Neural cell (in vitro differentiated cells): ENCODE measurements at regions not wholly inside any gene's neighbourhood (a gene's known extent, or its start where the extent isn't known, plus 50 kb on each side); places are given as distances from the start of the nearest gene placed in this dataset.
"Not testable (repeated sequence)": the region's sequence is repeated elsewhere in the genome, so short reads cannot be mapped to it uniquely, and the experiment has no call there.

Source experiments
- H2AFZ ChIP-seq: fragments of 200-600, 300-800 bp; sonication (generic), shearing (Covaris generic); 2 replicates; pipeline ENCODE4 v1.6.0; 2014; ENCODE audit warnings: low read depth, mild to moderate bottlenecking, antibody characterized with exemption, low read length, moderate library complexity
- H3F3A ChIP-seq: fragments of 200-600 bp; shearing (Covaris generic); 2 replicates; pipeline ENCODE4 v1.6.1; 2016; ENCODE audit warnings: mild to moderate bottlenecking, moderate library complexity, mixed read lengths, antibody characterized with exemption, low read length; ENCODE audit not compliant: insufficient read depth, poor library complexity, severe bottlenecking
- H3K27ac ChIP-seq: fragments of 200-600, 300-800 bp; sonication (generic), shearing (Covaris generic); 2 replicates; pipeline ENCODE4 v1.5.1; 2014; ENCODE audit warnings: mild to moderate bottlenecking, low read length, moderate library complexity
- H3K27me3 ChIP-seq: fragments of 300-800, 200-600 bp; sonication (generic), shearing (Covaris generic); 2 replicates; pipeline ENCODE4 v1.6.0; 2014; ENCODE audit warnings: mild to moderate bottlenecking, low read depth, low read length, moderate library complexity; ENCODE audit not compliant: insufficient read depth
- H3K36me3 ChIP-seq: fragments of 300-800, 200-600 bp; sonication (generic), shearing (Covaris generic); 2 replicates; pipeline ENCODE4 v1.5.1; 2014; ENCODE audit warnings: mild to moderate bottlenecking, antibody characterized with exemption, low read length, moderate library complexity; ENCODE audit not compliant: insufficient read depth
- H3K4me2 ChIP-seq: fragments of 300-800, 200-600 bp; sonication (generic), shearing (Covaris generic); 2 replicates; pipeline ENCODE4 v1.6.0; 2014; ENCODE audit warnings: mild to moderate bottlenecking, low read length
- H3K4me3 ChIP-seq: fragments of 300-800, 200-600 bp; sonication (generic), shearing (Covaris generic); 2 replicates; pipeline ENCODE4 v1.5.1; 2014; ENCODE audit warnings: mild to moderate bottlenecking, low read length, moderate library complexity
- H3K79me2 ChIP-seq: fragments of 200-600 bp; shearing (Covaris generic); replicated peaks from 2 replicates; pipeline ENCODE4 v1.6.0; 2014; ENCODE audit warnings: mild to moderate bottlenecking, low read length, moderate library complexity; ENCODE audit not compliant: insufficient read depth
- H3K9ac ChIP-seq: fragments of 300-800, 200-600 bp; sonication (generic), shearing (Covaris generic); 2 replicates; pipeline ENCODE4 v1.6.1; 2016; ENCODE audit warnings: mild to moderate bottlenecking, low read length, mixed read lengths
- H3K9me2 ChIP-seq: fragments of 200-600 bp; shearing (Covaris generic); 2 replicates; pipeline ENCODE4 v1.6.1; 2016; ENCODE audit warnings: mild to moderate bottlenecking, low read length, mixed read lengths; ENCODE audit not compliant: insufficient read depth
- H3K9me3 ChIP-seq: fragments of 200-600, 300-800 bp; sonication (generic), shearing (Covaris generic); 2 replicates; pipeline ENCODE4 v1.6.1; 2016; ENCODE audit warnings: mild to moderate bottlenecking, mixed run types, low read length, moderate library complexity, mixed read lengths
- H4K20me1 ChIP-seq: fragments of 200-600 bp; shearing (Covaris generic); 2 replicates; pipeline ENCODE4 v1.6.1; 2016; ENCODE audit warnings: mild to moderate bottlenecking, mixed run types; ENCODE audit not compliant: insufficient read depth
- CTCF ChIP-seq: fragments of 450-650 bp; IDR thresholded peaks from 2 replicates; pipeline ENCODE4 v1.5.1; 2014; ENCODE audit warnings: antibody characterized with exemption, mild to moderate bottlenecking, moderate library complexity; ENCODE audit not compliant: poor library complexity, severe bottlenecking
- EP300 ChIP-seq: fragments of 450-650 bp; conservative IDR thresholded peaks from 2 replicates; pipeline ENCODE4 v1.6.1; 2014; ENCODE audit warnings: antibody characterized with exemption, mild to moderate bottlenecking, moderate library complexity; ENCODE audit not compliant: poor library complexity, severe bottlenecking
- EZH2 ChIP-seq: fragments of 200-600, 300-800 bp; shearing (Covaris generic), sonication (generic); IDR thresholded peaks from 2 replicates; pipeline ENCODE4 v1.6.1; 2014; ENCODE audit warnings: antibody characterized with exemption, low read length, borderline replicate concordance, mild to moderate bottlenecking; ENCODE audit not compliant: insufficient read depth, poor library complexity, severe bottlenecking
- MXI1 ChIP-seq: fragments of 450-650 bp; conservative IDR thresholded peaks from 2 replicates; pipeline ENCODE4 v1.6.1; 2014; ENCODE audit warnings: antibody characterized with exemption, mild to moderate bottlenecking; ENCODE audit not compliant: poor library complexity, severe bottlenecking
- POLR2AphosphoS5 ChIP-seq: IDR thresholded peaks from 2 replicates; pipeline ENCODE4 v1.6.1; 2012
- RAD21 ChIP-seq: fragments of 450-650 bp; conservative IDR thresholded peaks from 2 replicates; pipeline ENCODE4 v1.6.1; 2014; ENCODE audit warnings: antibody characterized with exemption, mild to moderate bottlenecking, moderate library complexity
- REST ChIP-seq: IDR thresholded peaks from 2 replicates; pipeline ENCODE4 v1.6.1; 2012; ENCODE audit warnings: borderline replicate concordance
- SMC3 ChIP-seq: fragments of 450-650 bp; conservative IDR thresholded peaks from 2 replicates; pipeline ENCODE4 v1.6.1; 2014; ENCODE audit warnings: antibody characterized with exemption, mild to moderate bottlenecking, moderate library complexity; ENCODE audit not compliant: poor library complexity
- TAF1 ChIP-seq: IDR thresholded peaks from 2 replicates; pipeline ENCODE4 v1.6.1; 2012; ENCODE audit warnings: low read depth

GRCh38 chr1:56092684-56093570 is 486.4 kb downstream of the PLPP3 start:
- no peak overlapping the region for H2AFZ ChIP-seq
- H3K9me2 ChIP-seq, result no peaks in the 10 kb centered on the region
- no peaks in the 10 kb centered on the region for H3K9me3 ChIP-seq
- TF ChIP-seq TAF1 (no peak), SMC3 (no peak)
- no peak overlapping the region for H3K27ac ChIP-seq
- no peaks in the 10 kb centered on the region for H3K79me2 ChIP-seq
- no peaks in the 10 kb centered on the region for H3K27me3 ChIP-seq
- H3K4me2 ChIP-seq, result no peak overlapping the region
- no peak overlapping the region for H3K9ac ChIP-seq
- H3F3A ChIP-seq, result no peaks in the 10 kb centered on the region
- no peaks in the 10 kb centered on the region for H4K20me1 ChIP-seq
- H3K36me3 ChIP-seq, result no peaks in the 10 kb centered on the region
- H3K4me3 ChIP-seq, result no peak overlapping the region

- H3K4me3 ChIP-seq, H3K27me3 ChIP-seq, H3K4me2 ChIP-seq, H3K9me3 ChIP-seq, H3K9me2 ChIP-seq, H4K20me1 ChIP-seq, H3K36me3 ChIP-seq, H3F3A ChIP-seq, H2AFZ ChIP-seq, H3K79me2 ChIP-seq, H3K9ac ChIP-seq, H3K27ac ChIP-seq: not testable (repeated sequence)
Observed at GRCh38 chr1:56089826-56090225, 489.5 kb downstream of the PLPP3 start.

GRCh38 chr1:56084246-56084645 is 495.1 kb downstream of the PLPP3 start:
- H3K79me2 ChIP-seq, result no peaks in the 10 kb centered on the region
- H2AFZ ChIP-seq, result no peak overlapping the region
- no peak overlapping the region for H3K9ac ChIP-seq
- H3K27ac ChIP-seq, result no peak overlapping the region
- no peaks in the 10 kb centered on the region for H4K20me1 ChIP-seq
- no peaks in the 10 kb centered on the region for H3K36me3 ChIP-seq
- H3K4me3 ChIP-seq, result no peak overlapping the region
- H3K4me2 ChIP-seq, result no peak overlapping the region
- no peaks in the 10 kb centered on the region for H3K27me3 ChIP-seq
- no peaks in the 10 kb centered on the region for H3K9me2 ChIP-seq
- no peak for TF ChIP-seq RAD21
- TF ChIP-seq POLR2AphosphoS5, result no peak
- H3K9me3 ChIP-seq, result no peaks in the 10 kb centered on the region
- H3F3A ChIP-seq, result no peaks in the 10 kb centered on the region

GRCh38 chr1:56081736-56082135 is 497.6 kb downstream of the PLPP3 start:
- H3K79me2 ChIP-seq, result no peaks in the 10 kb centered on the region

More at GRCh38 chr1:56081736-56082135, 497.6 kb downstream of the PLPP3 start:
- no peaks in the 10 kb centered on the region for H3K27me3 ChIP-seq
- H3F3A ChIP-seq, result no peaks in the 10 kb centered on the region
- no peak overlapping the region for H3K9ac ChIP-seq
- no peak overlapping the region for H3K4me3 ChIP-seq
- no peaks in the 10 kb centered on the region for H3K9me2 ChIP-seq
- TF ChIP-seq CTCF (no peak), EZH2 (no peak), REST (no peak), MXI1 (no peak), RAD21 (no peak), EP300 (no peak), TAF1 (no peak), SMC3 (no peak), POLR2AphosphoS5 (no peak)
- H3K9me3 ChIP-seq, result no peaks in the 10 kb centered on the region
- H4K20me1 ChIP-seq, result no peaks in the 10 kb centered on the region
- no peak overlapping the region for H3K27ac ChIP-seq
- H3K4me2 ChIP-seq, result no peak overlapping the region
- H3K36me3 ChIP-seq, result no peaks in the 10 kb centered on the region
- no peak overlapping the region for H2AFZ ChIP-seq
